ENCODE measurements at regions not wholly inside any gene's neighbourhood (a gene's known extent, or its start where the extent isn't known, plus 50 kb on each side); places are given as distances from the start of the nearest gene placed in this dataset.

DNA sequence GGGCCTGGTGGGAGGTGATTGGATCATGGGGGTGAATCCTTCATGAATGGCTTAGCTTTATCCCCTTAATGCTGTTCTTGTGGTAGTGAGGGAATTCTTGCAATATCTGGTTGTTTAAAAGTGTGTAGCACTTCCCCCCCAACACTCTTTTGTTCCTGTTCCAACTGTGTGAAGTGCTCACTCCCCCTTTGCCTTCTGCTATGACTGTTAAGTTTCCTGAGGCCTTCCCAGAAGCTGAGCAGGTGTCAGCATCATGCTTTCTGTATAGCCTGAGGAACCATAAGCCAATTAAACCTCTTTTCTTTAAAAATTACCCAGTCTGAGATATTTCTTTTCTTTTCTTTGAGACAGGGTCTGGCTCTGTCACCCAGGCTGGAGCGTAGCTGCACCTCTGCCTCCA lies 139.4 kb downstream of the RNF152 start:
- no peak for TF ChIP-seq CTCF (IDR thresholded peaks at IDR 0.05; ENCODE audit: low read depth, low read length, missing input control)
- no peak for TF ChIP-seq JUND (IDR thresholded peaks at IDR 0.05)
- TF ChIP-seq MAX (IDR thresholded peaks at IDR 0.05): no peak
- TF ChIP-seq RXRA (IDR thresholded peaks at IDR 0.05): no peak
- no peak for TF ChIP-seq GABPA (IDR thresholded peaks at IDR 0.05 in 1 of 2, conservative IDR thresholded peaks at IDR 0.05 in 1 of 2)
- no peak for TF ChIP-seq REST (IDR thresholded peaks at IDR 0.05)
- no peak for TF ChIP-seq TAF1 (conservative IDR thresholded peaks at IDR 0.05)
- no peak for TF ChIP-seq YY1 (IDR thresholded peaks at IDR 0.05)
- no peak for TF ChIP-seq SP1 (IDR thresholded peaks at IDR 0.05)

All from liver (tissue), 3 donors.